Peyer's patch (tissue), 4 donors: ENCODE measurements at regions not wholly inside any gene's neighbourhood (a gene's known extent, or its start where the extent isn't known, plus 50 kb on each side); places are given as distances from the start of the nearest gene placed in this dataset.

ENCODE experiments used
- DNase-seq, 3 donors: peaks; one replicate each; pipeline ENCODE4 v3.0.0-alpha.2; 2017 to 2019
- H3K27ac ChIP-seq, 4 donors: fragments of 200-600 bp; sonication (generic); one replicate each; pipeline ENCODE4 v1.5.1; 2016 to 2019
- H3K27me3 ChIP-seq, 2 donors: fragments of 200-600 bp; sonication (generic); one replicate each; pipeline ENCODE4 v1.5.1; 2019
- H3K36me3 ChIP-seq, 3 donors: fragments of 200-600 bp; sonication (generic); one replicate each; pipeline ENCODE4 v1.5.1; 2016 to 2019
- H3K4me1 ChIP-seq, 4 donors: fragments of 200-600 bp; sonication (generic); one replicate each; pipeline ENCODE4 v1.5.1; 2016 to 2019
- H3K4me3 ChIP-seq, 4 donors: fragments of 200-600 bp; sonication (generic); 1 replicate in 3 of 4; 2 replicates in 1 of 4; pipeline ENCODE4 v1.5.1; 2016 to 2019; ENCODE audit warnings: mild to moderate bottlenecking in 1 of 4
- H3K9me3 ChIP-seq, 4 donors: fragments of 200-600 bp; sonication (generic); one replicate each; pipeline ENCODE4 v1.5.1; 2016 to 2019; ENCODE audit warnings: mild to moderate bottlenecking in 1 of 4
- CTCF ChIP-seq, 6 experiments: fragments of 450-650 bp in 4 of 6; fragments of 200-600 bp in 2 of 6; sonication (generic) in 1 of 6; IDR thresholded peaks; one replicate each; pipeline ENCODE4 v1.5.1; 2017 to 2019; ENCODE audit warnings: antibody characterized with exemption in 6 of 6, mild to moderate bottlenecking in 3 of 6, moderate library complexity in 1 of 6
- POLR2A ChIP-seq, 2 donors: fragments of 450-650 bp; IDR thresholded peaks; one replicate each; pipeline ENCODE4 v1.5.1; 2017; ENCODE audit warnings: antibody characterized with exemption in 2 of 2, mild to moderate bottlenecking in 2 of 2, moderate library complexity in 2 of 2

GRCh38 chr1:101603726-101604125 is 366.9 kb downstream of the S1PR1 start:
- no peaks in the 10 kb centered on the region for H3K4me1 ChIP-seq
- DNase-seq: no peak
- H3K27ac ChIP-seq: no peak overlapping the region
- H3K4me3 ChIP-seq: no peak overlapping the region
- TF ChIP-seq CTCF (IDR thresholded peaks at IDR 0.05) (no peak), POLR2A (IDR thresholded peaks at IDR 0.05) (no peak)
- H3K9me3 ChIP-seq: no peaks in the 10 kb centered on the region
- no peaks in the 10 kb centered on the region for H3K27me3 ChIP-seq
- H3K36me3 ChIP-seq: no peaks in the 10 kb centered on the region

- DNase-seq: no peak
- no peaks in the 10 kb centered on the region for H3K36me3 ChIP-seq
- no peak overlapping the region for H3K4me3 ChIP-seq
- no peak overlapping the region for H3K27ac ChIP-seq
- no peaks in the 10 kb centered on the region for H3K27me3 ChIP-seq
- H3K4me1 ChIP-seq: no peaks in the 10 kb centered on the region
- H3K9me3 ChIP-seq: no peaks in the 10 kb centered on the region
- TF ChIP-seq POLR2A (IDR thresholded peaks at IDR 0.05) (no peak), CTCF (IDR thresholded peaks at IDR 0.05) (no peak)
Observed at GRCh38 chr1:101605878-101606277, 369.1 kb downstream of the S1PR1 start.

- DNase-seq: no peak
- TF ChIP-seq POLR2A (IDR thresholded peaks at IDR 0.05): no peak
- no peak for TF ChIP-seq CTCF (IDR thresholded peaks at IDR 0.05)
Observed at GRCh38 chr1:101613546-101613945, 376.7 kb downstream of the S1PR1 start.

GRCh38 chr1:101618900-101619299 is 377.8 kb downstream of the OLFM3 start:
- Histone ChIP-seq H3K4me3 (no peak overlapping the region), H3K36me3 (no peaks in the 10 kb centered on the region), H3K9me3 (no peaks in the 10 kb centered on the region), H3K27me3 (no peaks in the 10 kb centered on the region), H3K4me1 (no peaks in the 10 kb centered on the region), H3K27ac (no peak overlapping the region)
- TF ChIP-seq CTCF (IDR thresholded peaks at IDR 0.05) (no peak), POLR2A (IDR thresholded peaks at IDR 0.05) (no peak)
- DNase-seq: no peak

More at GRCh38 chr1:101613546-101613945, 376.7 kb downstream of the S1PR1 start:
- Histone ChIP-seq H3K9me3 (no peaks in the 10 kb centered on the region), H3K4me3 (no peak overlapping the region), H3K4me1 (no peaks in the 10 kb centered on the region), H3K27ac (no peak overlapping the region), H3K36me3 (no peaks in the 10 kb centered on the region), H3K27me3 (no peaks in the 10 kb centered on the region)

GRCh38 chr1:101632548-101633272 is 364.0 kb downstream of the OLFM3 start:
- H3K36me3 ChIP-seq: no peaks in the 10 kb centered on the region
- H3K4me3 ChIP-seq: no peak overlapping the region
- no peaks in the 10 kb centered on the region for H3K4me1 ChIP-seq
- no peak for DNase-seq
- H3K9me3 ChIP-seq: no peaks in the 10 kb centered on the region
- TF ChIP-seq POLR2A (IDR thresholded peaks at IDR 0.05) (no peak), CTCF (IDR thresholded peaks at IDR 0.05) (no peak)
- no peak overlapping the region for H3K27ac ChIP-seq
- no peaks in the 10 kb centered on the region for H3K27me3 ChIP-seq
